WTC11 (cell line): ENCODE measurements at regions not wholly inside any gene's neighbourhood (a gene's known extent, or its start where the extent isn't known, plus 50 kb on each side); places are given as distances from the start of the nearest gene placed in this dataset.

Experiments
- CTCF ChIP-seq: fragments of 200-600 bp; IDR thresholded peaks from 2 replicates; pipeline ENCODE4 v1.8.0; 2022; ENCODE audit warnings: antibody characterized with exemption
- IRF2 ChIP-seq: sonication (generic); formaldehyde crosslinking; IDR thresholded peaks from 2 replicates; pipeline ENCODE4 v1.8.0; 2022; ENCODE audit warnings: low read depth, missing genetic modification reagents, borderline replicate concordance
- JUN ChIP-seq: sonication (generic); formaldehyde crosslinking; IDR thresholded peaks from 2 replicates; pipeline ENCODE4 v1.8.0; 2023; ENCODE audit warnings: mild to moderate bottlenecking, missing genetic modification reagents
- MAX ChIP-seq: sonication (generic); formaldehyde crosslinking; IDR thresholded peaks from 2 replicates; pipeline ENCODE4 v1.8.0; 2022; ENCODE audit warnings: mild to moderate bottlenecking, missing genetic modification reagents
- PRDM15 ChIP-seq: sonication (generic); formaldehyde crosslinking; IDR thresholded peaks from 2 replicates; pipeline ENCODE4 v1.8.0; 2022; ENCODE audit warnings: missing genetic modification reagents
- SP1 ChIP-seq: sonication (generic); formaldehyde crosslinking; conservative IDR thresholded peaks from 2 replicates; pipeline ENCODE4 v1.8.1; 2022; ENCODE audit warnings: missing genetic modification reagents
- TCF7 ChIP-seq: sonication (generic); formaldehyde crosslinking; IDR thresholded peaks from 2 replicates; pipeline ENCODE4 v1.8.0; 2022; ENCODE audit warnings: mild to moderate bottlenecking, low read depth, missing genetic modification reagents, moderate library complexity
- ZNF416 ChIP-seq: fragments of 250-450 bp; sonication (Bioruptor Pico); IDR thresholded peaks from 2 replicates; pipeline ENCODE4 v1.9.0; 2021; ENCODE audit warnings: mild to moderate bottlenecking, inconsistent platforms

- TF ChIP-seq MAX (CRISPR knock-in tag) = no peak
- TF ChIP-seq IRF2 (CRISPR knock-in tag) = no peak
- no peak for TF ChIP-seq ZNF416
- no peak for TF ChIP-seq SP1 (CRISPR knock-in tag)
- TF ChIP-seq TCF7 = no peak
- no peak for TF ChIP-seq JUN (CRISPR knock-in tag)
- TF ChIP-seq CTCF = no peak
- no peak for TF ChIP-seq PRDM15 (CRISPR knock-in tag)
Observed at GRCh38 chr2:142467321-142467720, 336.5 kb upstream of the LRP1B start.
